H9 (cell line): ENCODE measurements at regions not wholly inside any gene's neighbourhood (a gene's known extent, or its start where the extent isn't known, plus 50 kb on each side); places are given as distances from the start of the nearest gene placed in this dataset.

ENCODE experiments used
- DNase-seq: peaks from one replicate; pipeline ENCODE4 v3.0.0-alpha.2; 2017
- H2AFZ ChIP-seq: one replicate; pipeline ENCODE4 v1.6.1; 2013; ENCODE audit warnings: mild to moderate bottlenecking, low read length, control low read depth, moderate library complexity
- H2AK5ac ChIP-seq: 2 replicates; pipeline ENCODE4 v1.6.1; 2013; ENCODE audit warnings: low read length, control low read depth, mixed read lengths; ENCODE audit not compliant: insufficient read length
- H2BK120ac ChIP-seq: one replicate; pipeline ENCODE4 v1.6.1; 2013; ENCODE audit warnings: low read depth, mild to moderate bottlenecking, low read length, control low read depth, inconsistent platforms; ENCODE audit not compliant: poor library complexity, severe bottlenecking
- H2BK12ac ChIP-seq: 2 replicates; pipeline ENCODE4 v1.6.1; 2013; ENCODE audit warnings: low read length, control low read depth, mixed read lengths, low read depth; ENCODE audit not compliant: insufficient read length
- H2BK15ac ChIP-seq: 2 replicates; pipeline ENCODE4 v1.6.1; 2013; ENCODE audit warnings: low read depth, low read length, control low read depth
- H2BK20ac ChIP-seq: one replicate; pipeline ENCODE4 v1.6.1; 2013; ENCODE audit warnings: low read depth, mild to moderate bottlenecking, low read length, control low read depth, inconsistent platforms; ENCODE audit not compliant: poor library complexity, severe bottlenecking
- H2BK5ac ChIP-seq: 2 replicates; pipeline ENCODE4 v1.6.1; 2013; ENCODE audit warnings: low read length, control low read depth, mixed read lengths; ENCODE audit not compliant: insufficient read length
- H3K14ac ChIP-seq: 2 replicates; pipeline ENCODE4 v1.6.1; 2013; ENCODE audit warnings: low read length, control low read depth; ENCODE audit not compliant: insufficient read depth
- H3K18ac ChIP-seq: 2 replicates; pipeline ENCODE4 v1.6.1; 2013; ENCODE audit warnings: low read depth, mild to moderate bottlenecking, mixed read lengths, low read length, control low read depth; ENCODE audit not compliant: insufficient read length
- H3K23ac ChIP-seq: 2 replicates; pipeline ENCODE4 v1.6.1; 2013; ENCODE audit warnings: low read length, control low read depth, mixed read lengths, low read depth; ENCODE audit not compliant: insufficient read length
- H3K23me2 ChIP-seq: 2 replicates; pipeline ENCODE4 v1.6.1; 2013; ENCODE audit warnings: low read depth, mild to moderate bottlenecking, mixed read lengths, low read length, control low read depth; ENCODE audit not compliant: insufficient read length, poor library complexity, severe bottlenecking
- H3K27ac ChIP-seq: 2 replicates; pipeline ENCODE4 v1.5.1; 2013; ENCODE audit warnings: low read length, control low read depth, mixed read lengths, low read depth; ENCODE audit not compliant: insufficient read length
- H3K27me3 ChIP-seq: 2 replicates; pipeline ENCODE4 v1.6.1; 2013; ENCODE audit warnings: low read length, control low read depth, inconsistent platforms; ENCODE audit not compliant: insufficient read depth
- H3K4ac ChIP-seq: 2 replicates; pipeline ENCODE4 v1.6.1; 2013; ENCODE audit warnings: low read depth, mild to moderate bottlenecking, control low read depth, inconsistent platforms, low read length, moderate library complexity
- H3K4me1 ChIP-seq: 2 replicates; pipeline ENCODE4 v1.6.1; 2013; ENCODE audit warnings: low read length, control low read depth, inconsistent platforms; ENCODE audit not compliant: insufficient read depth
- H3K4me2 ChIP-seq: 2 replicates; pipeline ENCODE4 v1.6.1; 2013; ENCODE audit warnings: low read length, control low read depth, mixed read lengths; ENCODE audit not compliant: insufficient read length, insufficient read depth
- H3K56ac ChIP-seq: 2 replicates; pipeline ENCODE4 v1.6.1; 2013; ENCODE audit warnings: low read depth, mild to moderate bottlenecking, mixed read lengths, low read length, control low read depth; ENCODE audit not compliant: insufficient read length
- H3K79me1 ChIP-seq: 2 replicates; pipeline ENCODE4 v1.6.1; 2013; ENCODE audit warnings: low read depth, mild to moderate bottlenecking, moderate library complexity, low read length, control low read depth, inconsistent platforms; ENCODE audit not compliant: insufficient read depth, poor library complexity, severe bottlenecking
- H3K79me2 ChIP-seq: 2 replicates; pipeline ENCODE4 v1.6.1; 2013; ENCODE audit warnings: low read length, control low read depth, inconsistent platforms; ENCODE audit not compliant: insufficient read depth
- H3K9ac ChIP-seq: 2 replicates; pipeline ENCODE4 v1.6.1; 2013; ENCODE audit warnings: low read length, control low read depth, mixed read lengths; ENCODE audit not compliant: insufficient read length; ENCODE audit errors: extremely low read depth
- H3K9me3 ChIP-seq: one replicate; pipeline ENCODE4 v1.6.1; 2013; ENCODE audit warnings: low read depth, low read length, inconsistent platforms; ENCODE audit not compliant: control insufficient read depth
- H3T11ph ChIP-seq: one replicate; pipeline ENCODE4 v1.6.1; 2013; ENCODE audit warnings: mild to moderate bottlenecking, low read length, control low read depth, inconsistent platforms
- H4K20me1 ChIP-seq: one replicate; pipeline ENCODE4 v1.6.1; 2013; ENCODE audit not compliant: control insufficient read depth, insufficient read length, insufficient read depth
- H4K5ac ChIP-seq: 2 replicates; pipeline ENCODE4 v1.6.1; 2013; ENCODE audit warnings: low read depth, mild to moderate bottlenecking, mixed read lengths, low read length, control low read depth; ENCODE audit not compliant: insufficient read length
- H4K8ac ChIP-seq: replicated peaks from 2 replicates; pipeline ENCODE4 v1.6.1; 2013; ENCODE audit warnings: low read length, control low read depth, mixed read lengths, low read depth; ENCODE audit not compliant: insufficient read length
- H4K91ac ChIP-seq: 2 replicates; pipeline ENCODE4 v1.6.1; 2013; ENCODE audit warnings: low read depth, mild to moderate bottlenecking, moderate library complexity, mixed read lengths, low read length, control low read depth; ENCODE audit not compliant: insufficient read length
- H3K27ac Mint-ChIP-seq, 3 experiments: 2 replicates in 2 of 3; 3 replicates in 1 of 3; pipeline ENCODE4 v1.8.0; 2020 to 2021; ENCODE audit warnings: mixed read lengths in 3 of 3, mild to moderate bottlenecking in 1 of 3, moderate library complexity in 1 of 3
- H3K27me3 Mint-ChIP-seq: 2 replicates; pipeline ENCODE4 v1.8.0; 2021; ENCODE audit warnings: low read depth, mild to moderate bottlenecking, moderate library complexity, mixed read lengths
- H3K36me3 Mint-ChIP-seq, 3 experiments: 2 replicates in 2 of 3; 3 replicates in 1 of 3; pipeline ENCODE4 v1.8.0; 2020 to 2021; ENCODE audit warnings: low read depth in 3 of 3, mixed read lengths in 3 of 3; ENCODE audit not compliant: insufficient read depth in 1 of 3
- H3K4me1 Mint-ChIP-seq, 2 experiments: 2 replicates each; pipeline ENCODE4 v1.8.0; 2020; ENCODE audit warnings: mixed read lengths in 2 of 2
- H3K4me3 Mint-ChIP-seq, 2 experiments: 2 replicates in 1 of 2; 3 replicates in 1 of 2; pipeline ENCODE4 v1.8.0; 2020 to 2021; ENCODE audit warnings: mild to moderate bottlenecking in 2 of 2, mixed read lengths in 2 of 2, moderate library complexity in 1 of 2
- H3K9me3 Mint-ChIP-seq, 2 experiments: 2 replicates in 1 of 2; 3 replicates in 1 of 2; pipeline ENCODE4 v1.8.0; 2020; ENCODE audit warnings: mild to moderate bottlenecking in 2 of 2, mixed read lengths in 2 of 2, moderate library complexity in 1 of 2
- WGBS: extraction: QIAGEN DNeasy Blood & Tissue Kit; methylation state at CpG from one replicate; pipeline ENCODE4 v1.1.7; 2013; ENCODE audit warnings: missing lambda C conversion rate, low lambda C conversion rate, mixed read lengths; ENCODE audit not compliant: insufficient read length; ENCODE audit errors: extremely low coverage; 5-methylcytosine and 5-hydroxymethylcytosine counted together
- TF ChIP-seq, protein P1 (sequence below): fragments of 200-600 bp; sonication (generic); conservative IDR thresholded peaks from 3 replicates; pipeline ENCODE4 v1.8.0; 2021; ENCODE audit warnings: antibody characterized with exemption, mild to moderate bottlenecking

DNA sequence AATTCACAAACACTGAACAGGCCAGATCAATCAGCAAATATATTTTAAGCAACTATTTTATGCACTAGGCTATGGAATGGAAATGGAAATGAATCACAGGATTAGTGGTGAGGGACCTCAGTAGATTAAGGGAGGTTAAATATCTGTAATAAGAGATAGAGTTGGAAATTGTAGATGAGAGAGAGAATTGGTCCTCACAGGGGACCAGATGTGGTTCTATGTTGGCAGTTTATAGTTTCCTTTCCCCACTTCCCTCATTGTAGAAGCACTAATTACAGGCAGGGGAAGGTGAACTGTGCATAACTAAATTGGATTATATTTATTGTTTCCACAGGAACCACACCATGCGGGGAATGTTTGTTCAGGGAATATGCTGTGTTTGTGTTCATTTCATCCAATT is 496.2 kb downstream of the ARHGEF28 start:
- H3K4ac ChIP-seq = no peak overlapping the region
- no peak overlapping the region for H3K18ac ChIP-seq
- no peak overlapping the region for H2AK5ac ChIP-seq
- H4K91ac ChIP-seq = no peak overlapping the region
- no peaks in the 10 kb centered on the region for H4K20me1 ChIP-seq
- H3K14ac ChIP-seq = no peak overlapping the region
- H4K5ac ChIP-seq = no peak overlapping the region
- no peak overlapping the region for H2AFZ ChIP-seq
- no peak overlapping the region for H3K4me3 Mint-ChIP-seq
- no peak overlapping the region for H3K56ac ChIP-seq
- no peaks in the 10 kb centered on the region for H3K23me2 ChIP-seq
- no peak overlapping the region for H3K4me2 ChIP-seq
- no peaks in the 10 kb centered on the region for H3K4me1 ChIP-seq
- WGBS = no CpG with 5 or more reads among the region's 1 CpG
- H3K4me1 Mint-ChIP-seq = no peaks in the 10 kb centered on the region
- H2BK5ac ChIP-seq = no peak overlapping the region
- no peaks in the 10 kb centered on the region for H3K9me3 ChIP-seq
- H3K27ac Mint-ChIP-seq = no peak overlapping the region
- H3K9me3 Mint-ChIP-seq = peaks cover 0 to 4% of the 10 kb centered on the region in 2 experiments; a peak in 2 of 5 replicates
- H3K36me3 Mint-ChIP-seq = peaks cover 0 to 2% (median 0%) of the 10 kb centered on the region in 3 experiments; a peak in 1 of 7 replicates
- no peak overlapping the region for H3K23ac ChIP-seq
- H4K8ac ChIP-seq = no peak overlapping the region
- H2BK120ac ChIP-seq = no peak overlapping the region
- H3K27ac ChIP-seq = no peak overlapping the region
- H3K79me2 ChIP-seq = no peaks in the 10 kb centered on the region
- no peaks in the 10 kb centered on the region for H3K79me1 ChIP-seq
- no peaks in the 10 kb centered on the region; the same call in 1 of the 2 replicates for H3K27me3 Mint-ChIP-seq
- H2BK15ac ChIP-seq = no peak overlapping the region
- H3T11ph ChIP-seq = no peak overlapping the region
- no peaks in the 10 kb centered on the region for H3K27me3 ChIP-seq
- TF ChIP-seq, protein P1, sequence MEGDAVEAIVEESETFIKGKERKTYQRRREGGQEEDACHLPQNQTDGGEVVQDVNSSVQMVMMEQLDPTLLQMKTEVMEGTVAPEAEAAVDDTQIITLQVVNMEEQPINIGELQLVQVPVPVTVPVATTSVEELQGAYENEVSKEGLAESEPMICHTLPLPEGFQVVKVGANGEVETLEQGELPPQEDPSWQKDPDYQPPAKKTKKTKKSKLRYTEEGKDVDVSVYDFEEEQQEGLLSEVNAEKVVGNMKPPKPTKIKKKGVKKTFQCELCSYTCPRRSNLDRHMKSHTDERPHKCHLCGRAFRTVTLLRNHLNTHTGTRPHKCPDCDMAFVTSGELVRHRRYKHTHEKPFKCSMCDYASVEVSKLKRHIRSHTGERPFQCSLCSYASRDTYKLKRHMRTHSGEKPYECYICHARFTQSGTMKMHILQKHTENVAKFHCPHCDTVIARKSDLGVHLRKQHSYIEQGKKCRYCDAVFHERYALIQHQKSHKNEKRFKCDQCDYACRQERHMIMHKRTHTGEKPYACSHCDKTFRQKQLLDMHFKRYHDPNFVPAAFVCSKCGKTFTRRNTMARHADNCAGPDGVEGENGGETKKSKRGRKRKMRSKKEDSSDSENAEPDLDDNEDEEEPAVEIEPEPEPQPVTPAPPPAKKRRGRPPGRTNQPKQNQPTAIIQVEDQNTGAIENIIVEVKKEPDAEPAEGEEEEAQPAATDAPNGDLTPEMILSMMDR = no peak
- H3K9ac ChIP-seq = no peak overlapping the region
- no peak for DNase-seq
- no peak overlapping the region for H2BK20ac ChIP-seq
- no peak overlapping the region for H2BK12ac ChIP-seq
